ENCODE measurements at regions not wholly inside any gene's neighbourhood (a gene's known extent, or its start where the extent isn't known, plus 50 kb on each side); places are given as distances from the start of the nearest gene placed in this dataset.

- no peaks in the 10 kb centered on the region for H3K27me3 ChIP-seq (ENCODE audit: insufficient read depth)
- H3K4me3 ChIP-seq (ENCODE audit: low read depth in 2 of 2, low read length in 1 of 2), result no peak overlapping the region
- POLR2A ChIA-PET, result no interaction called here
- no peaks in the 10 kb centered on the region for H3K9me3 ChIP-seq
- no peaks in the 10 kb centered on the region for H4K20me1 ChIP-seq (ENCODE audit: insufficient read depth)
- CTCF ChIA-PET, result no interaction called here
- no peaks in the 10 kb centered on the region for H3K79me2 ChIP-seq (ENCODE audit: insufficient read depth)
- DNase-seq, result no peak
- TF ChIP-seq TCF12 (IDR thresholded peaks at IDR 0.05), result no peak
- no peak for TF ChIP-seq MEF2A (IDR thresholded peaks at IDR 0.05; ENCODE audit: borderline replicate concordance, low read depth)
- TF ChIP-seq MAX (IDR thresholded peaks at IDR 0.05; ENCODE audit: low read depth), result no peak
- no peak for TF ChIP-seq SIN3A (IDR thresholded peaks at IDR 0.05; ENCODE audit: borderline replicate concordance, low read depth, low read length)
- TF ChIP-seq POLR2AphosphoS5 (IDR thresholded peaks at IDR 0.05; ENCODE audit: low read depth, low read length), result no peak
- TF ChIP-seq MXI1 (IDR thresholded peaks at IDR 0.05; ENCODE audit: low read depth, low read length), result no peak
- no peak for TF ChIP-seq RFX5 (IDR thresholded peaks at IDR 0.05; ENCODE audit: low read length)
- TF ChIP-seq FOXM1 (IDR thresholded peaks at IDR 0.05; ENCODE audit: low read depth), result no peak
- H3K4me2 ChIP-seq, result no peak overlapping the region
- no peak overlapping the region for H3K9ac ChIP-seq
- no peaks in the 10 kb centered on the region for H3F3A ChIP-seq (replicated peaks; ENCODE audit: insufficient read depth)
- no peaks in the 10 kb centered on the region for H3K4me1 ChIP-seq (ENCODE audit: control insufficient read depth in 1 of 2, insufficient read depth in 2 of 2, low read depth in 1 of 2, low read length in 1 of 2)
- H3K36me3 ChIP-seq (replicated peaks in 1 of 2; ENCODE audit: control insufficient read depth in 1 of 2, insufficient read depth in 2 of 2, low read length in 1 of 2), result no peaks in the 10 kb centered on the region
- H2AFZ ChIP-seq (ENCODE audit: low read depth), result no peak overlapping the region
- WGBS (ENCODE audit: low lambda C conversion rate), result 2% methylated on average over 3 of the region's 3 CpGs
- H3K9me2 ChIP-seq, result no peaks in the 10 kb centered on the region
- H3K27ac ChIP-seq (ENCODE audit: low read depth in 2 of 2, low read length in 1 of 2), result no peak overlapping the region
Measured at GRCh38 chr5:28725001-28725400, 1686.6 kb upstream of the CDH9 start.

- no peaks in the 10 kb centered on the region for H4K20me1 ChIP-seq (ENCODE audit: insufficient read depth)
- H3K79me2 ChIP-seq (ENCODE audit: insufficient read depth), result no peaks in the 10 kb centered on the region
- no peak overlapping the region for H3K27ac ChIP-seq (ENCODE audit: low read depth in 2 of 2, low read length in 1 of 2)
- H2AFZ ChIP-seq (ENCODE audit: low read depth), result no peak overlapping the region
- no peak overlapping the region for H3K4me3 ChIP-seq (ENCODE audit: low read depth in 2 of 2, low read length in 1 of 2)
- H3F3A ChIP-seq (replicated peaks; ENCODE audit: insufficient read depth), result no peaks in the 10 kb centered on the region
- H3K9me2 ChIP-seq, result no peaks in the 10 kb centered on the region
- TF ChIP-seq GATA2 (CRISPR knock-in tag; IDR thresholded peaks at IDR 0.05) (no peak), USF1 (IDR thresholded peaks at IDR 0.05; ENCODE audit: borderline replicate concordance, low read depth) (no peak), ZBTB33 (IDR thresholded peaks at IDR 0.05; ENCODE audit: borderline replicate concordance, low read depth) (no peak), RXRA (IDR thresholded peaks at IDR 0.05; ENCODE audit: borderline replicate concordance, low read depth) (no peak), JUND (IDR thresholded peaks at IDR 0.05) (no peak), FOXM1 (IDR thresholded peaks at IDR 0.05; ENCODE audit: low read depth) (no peak), MEF2A (IDR thresholded peaks at IDR 0.05; ENCODE audit: borderline replicate concordance, low read depth) (no peak), RFX5 (IDR thresholded peaks at IDR 0.05; ENCODE audit: low read length) (no peak), NFIC (IDR thresholded peaks at IDR 0.05; ENCODE audit: borderline replicate concordance) (no peak), CHD2 (IDR thresholded peaks at IDR 0.05; ENCODE audit: low read length, partially characterized antibody) (no peak), GABPA (IDR thresholded peaks at IDR 0.05; ENCODE audit: low read depth) (no peak), REST (IDR thresholded peaks at IDR 0.05; ENCODE audit: low read depth, low read length) (no peak), RCOR1 (IDR thresholded peaks at IDR 0.05; ENCODE audit: low read length) (no peak), SMC3 (IDR thresholded peaks at IDR 0.05; ENCODE audit: low read depth, low read length) (no peak)
- CTCF ChIA-PET, result no interaction called here
- POLR2A ChIA-PET, result no interaction called here
- no peak overlapping the region for H3K9ac ChIP-seq
- no peaks in the 10 kb centered on the region for H3K36me3 ChIP-seq (replicated peaks in 1 of 2; ENCODE audit: control insufficient read depth in 1 of 2, insufficient read depth in 2 of 2, low read length in 1 of 2)
- H3K4me2 ChIP-seq, result no peak overlapping the region
- DNase-seq, result no peak
- no peaks in the 10 kb centered on the region for H3K4me1 ChIP-seq (ENCODE audit: control insufficient read depth in 1 of 2, insufficient read depth in 2 of 2, low read depth in 1 of 2, low read length in 1 of 2)
- H3K27me3 ChIP-seq (ENCODE audit: insufficient read depth), result no peaks in the 10 kb centered on the region
- H3K9me3 ChIP-seq, result no peaks in the 10 kb centered on the region; the same call in 1 of the 2 replicates
- 6% methylated on average over 4 of the region's 4 CpGs for WGBS (ENCODE audit: low lambda C conversion rate)
Measured at GRCh38 chr5:28714907-28715698, 1676.7 kb upstream of the CDH9 start.

Data from SK-N-SH (cell line).